ES-I3 (cell line): ENCODE measurements at regions not wholly inside any gene's neighbourhood (a gene's known extent, or its start where the extent isn't known, plus 50 kb on each side); places are given as distances from the start of the nearest gene placed in this dataset.
"Not testable (repeated sequence)": the region's sequence is repeated elsewhere in the genome, so short reads cannot be mapped to it uniquely, and the experiment has no call there.

Experiments
- H3K36me3 ChIP-seq: 2 replicates; pipeline ENCODE4 v1.6.1; 2013; ENCODE audit warnings: mild to moderate bottlenecking, low read length, control low read depth, moderate library complexity; ENCODE audit not compliant: insufficient read depth
- H3K4me1 ChIP-seq: 2 replicates; pipeline ENCODE4 v1.6.1; 2013; ENCODE audit warnings: mild to moderate bottlenecking, control low read depth, low read length; ENCODE audit not compliant: insufficient read depth
- H3K9ac ChIP-seq: 2 replicates; pipeline ENCODE4 v1.6.1; 2013; ENCODE audit warnings: low read depth, mild to moderate bottlenecking, low read length, moderate library complexity
- H3K9me3 ChIP-seq: 2 replicates; pipeline ENCODE4 v1.6.1; 2013; ENCODE audit warnings: mild to moderate bottlenecking, low read length, moderate library complexity; ENCODE audit not compliant: control insufficient read depth, insufficient read depth

DNA sequence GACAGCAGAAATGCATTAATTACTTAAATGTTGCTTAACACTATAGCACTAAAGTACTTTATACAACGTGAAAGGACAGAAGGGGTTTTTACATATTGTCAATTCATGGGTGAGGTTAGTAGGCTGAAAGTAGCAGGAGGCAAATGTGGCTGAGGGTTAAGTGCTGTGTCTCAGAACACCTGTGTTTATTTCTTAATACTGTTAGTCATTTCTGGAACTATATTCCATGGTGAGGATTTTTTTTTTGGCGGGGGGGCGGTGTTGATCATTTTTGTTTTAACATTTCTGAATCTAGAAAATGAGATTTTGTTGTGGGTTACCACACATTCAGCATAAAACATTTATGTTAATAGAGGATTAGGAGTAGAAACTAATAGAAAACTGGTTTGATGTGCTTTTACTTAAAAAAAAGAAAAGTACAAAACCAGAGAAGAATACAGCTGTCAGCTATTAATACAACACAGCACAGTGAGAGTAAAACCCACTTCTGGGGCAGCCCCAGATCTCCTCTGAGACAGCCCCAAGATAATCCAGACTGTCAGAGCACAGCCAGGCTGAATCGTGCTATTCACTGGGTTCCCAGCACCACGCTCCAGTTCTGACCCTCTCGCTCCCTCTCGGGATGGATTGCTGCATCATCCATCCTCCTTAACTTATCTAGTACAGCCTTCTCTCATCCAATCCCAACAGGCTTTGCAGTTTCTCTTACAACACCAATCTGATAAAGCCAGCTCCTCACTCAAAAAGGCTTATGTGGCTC is 307.7 kb downstream of the TUSC7 start:
- Histone ChIP-seq H3K4me1 (no peaks in the 10 kb centered on the region; the same call in 1 of the 2 replicates), H3K36me3 (no peaks in the 10 kb centered on the region)

DNA sequence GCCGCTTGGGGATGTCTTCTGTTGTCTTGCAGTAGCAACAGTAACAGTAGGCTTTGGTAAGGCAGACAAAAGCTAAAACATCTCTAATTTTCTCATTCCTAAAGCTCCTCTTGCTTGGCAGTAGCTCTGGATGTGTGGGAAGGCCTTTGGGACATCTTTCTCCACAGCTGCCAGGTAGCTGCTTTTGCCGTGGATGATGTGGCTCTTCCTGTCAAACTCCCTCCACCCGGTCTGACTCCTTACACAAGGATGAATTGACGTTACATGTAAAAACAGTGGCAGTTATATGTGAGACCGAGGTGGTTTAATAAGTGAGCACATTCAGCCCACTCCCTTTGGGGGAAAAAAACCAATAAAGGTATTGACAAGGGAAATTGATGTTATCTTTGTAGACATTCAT is 309.1 kb downstream of the TUSC7 start:
- Histone ChIP-seq H3K9ac (no peak overlapping the region), H3K9me3 (no peaks in the 10 kb centered on the region), H3K4me1 (no peaks in the 10 kb centered on the region; the same call in 1 of the 2 replicates), H3K36me3 (no peaks in the 10 kb centered on the region)

More for the DNA sequence above, 307.7 kb downstream of the TUSC7 start:
- no peak overlapping the region for H3K9ac ChIP-seq
- no peaks in the 10 kb centered on the region for H3K9me3 ChIP-seq

DNA sequence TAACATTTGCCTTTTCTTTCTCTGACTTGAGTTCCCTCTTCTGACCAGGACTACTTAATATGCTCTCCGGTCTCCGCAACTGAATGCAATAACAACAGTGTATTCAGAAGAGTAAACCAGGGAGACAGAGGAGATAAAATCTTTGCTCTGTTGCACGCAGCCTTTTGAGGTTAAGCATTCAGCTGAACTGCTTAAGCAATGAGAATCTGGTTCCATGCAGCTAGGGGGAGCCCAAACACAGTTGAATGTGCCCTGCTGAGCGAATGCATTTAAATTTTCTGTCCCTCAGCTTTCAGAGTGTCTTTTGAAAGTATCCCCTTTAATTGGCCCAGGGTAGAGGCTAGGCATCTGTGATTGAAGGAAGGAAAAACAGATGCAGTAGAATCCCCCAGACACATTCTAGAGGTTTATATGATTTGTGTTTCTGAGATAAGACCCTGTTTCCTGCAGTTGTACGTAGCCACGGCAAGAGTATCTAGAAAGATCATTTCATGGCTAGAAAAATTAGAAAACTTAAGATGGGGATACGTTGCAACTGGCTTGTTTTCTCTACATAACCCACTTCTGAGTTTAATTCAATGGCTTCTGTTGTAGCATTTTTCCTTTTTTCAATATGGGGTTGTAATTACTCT is 309.6 kb downstream of the TUSC7 start:
- Histone ChIP-seq H3K9me3 (no peaks in the 10 kb centered on the region), H3K4me1 (no peaks in the 10 kb centered on the region; the same call in 1 of the 2 replicates), H3K36me3 (no peaks in the 10 kb centered on the region), H3K9ac (no peak overlapping the region)

DNA sequence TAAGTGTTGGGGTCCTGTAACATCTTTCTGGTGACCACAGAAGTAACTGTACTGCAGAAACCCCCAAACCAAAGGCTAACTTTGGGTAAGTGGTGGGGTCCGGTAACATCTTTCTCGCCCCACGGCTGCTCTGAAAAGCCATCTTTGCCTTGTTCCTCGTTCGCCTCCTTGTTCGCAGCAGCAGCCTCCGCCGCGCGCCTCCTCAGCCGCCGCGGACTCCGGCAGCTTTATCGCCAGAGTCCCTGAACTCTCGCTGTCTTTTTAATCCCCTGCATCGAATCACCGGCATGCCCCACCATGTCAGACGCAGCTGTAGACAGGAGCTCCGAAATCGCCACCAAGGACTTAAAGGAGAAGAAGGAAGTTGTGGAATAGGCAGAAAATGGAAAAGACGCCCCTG is 316.8 kb downstream of the TUSC7 start:
- Histone ChIP-seq H3K9ac (no peak overlapping the region), H3K9me3 (peaks cover 4% of the 10 kb centered on the region; the same call in 1 of the 2 replicates), H3K36me3 (no peaks in the 10 kb centered on the region), H3K4me1 (no peaks in the 10 kb centered on the region)

DNA sequence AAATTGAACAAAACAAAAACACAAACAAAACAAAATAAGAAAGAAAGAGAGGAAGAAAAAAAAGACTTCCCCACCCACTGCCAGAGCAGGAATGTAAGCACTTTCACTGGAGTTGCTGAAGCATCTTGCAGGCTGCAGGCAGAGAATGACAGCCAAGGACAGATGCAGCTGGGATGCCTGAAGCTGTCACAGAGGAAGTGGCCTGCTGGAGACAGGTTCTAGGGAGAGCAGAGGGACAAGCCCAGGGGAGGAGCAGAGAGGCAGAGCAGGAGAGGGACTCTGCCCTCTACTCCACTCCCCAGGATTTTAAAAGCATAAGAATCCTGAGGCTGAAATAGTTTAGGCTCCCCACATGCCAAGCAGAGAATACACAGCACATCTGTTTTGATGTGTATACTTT is 326.2 kb downstream of the TUSC7 start:
- H3K9me3 ChIP-seq: peaks cover 2% of the 10 kb centered on the region; the same call in 1 of the 2 replicates
- H3K9ac ChIP-seq: no peak overlapping the region
- H3K4me1 ChIP-seq: peaks cover 16% of the 10 kb centered on the region
- no peaks in the 10 kb centered on the region for H3K36me3 ChIP-seq

DNA sequence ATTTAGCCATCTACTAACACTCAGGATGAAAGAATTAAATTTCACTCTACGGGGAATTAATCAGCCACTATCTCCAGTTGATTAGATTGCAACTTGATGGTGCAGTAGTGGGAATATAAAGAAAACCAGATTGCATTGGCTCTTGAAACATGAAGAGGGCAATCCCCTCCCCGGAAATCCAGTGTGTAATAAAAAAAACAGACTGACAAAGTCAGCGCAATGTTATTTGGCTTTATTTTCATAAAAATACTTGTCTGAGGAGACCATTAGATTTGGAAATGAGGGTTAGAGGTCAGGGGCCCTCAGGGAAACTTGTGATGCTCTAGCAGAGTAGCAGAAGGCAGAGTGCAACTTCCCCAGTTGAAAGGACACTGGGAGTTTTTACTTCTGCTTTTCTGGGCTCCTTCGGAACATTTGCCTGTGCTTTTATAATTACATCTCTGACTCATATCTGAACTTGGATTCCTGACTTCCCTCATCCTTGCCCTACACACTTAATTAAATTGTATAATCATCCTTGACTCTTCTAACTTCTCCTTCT is 326.8 kb downstream of the TUSC7 start:
- Histone ChIP-seq H3K4me1 (peaks cover 16% of the 10 kb centered on the region), H3K36me3 (no peaks in the 10 kb centered on the region), H3K9me3 (no peaks in the 10 kb centered on the region), H3K9ac (no peak overlapping the region)

DNA sequence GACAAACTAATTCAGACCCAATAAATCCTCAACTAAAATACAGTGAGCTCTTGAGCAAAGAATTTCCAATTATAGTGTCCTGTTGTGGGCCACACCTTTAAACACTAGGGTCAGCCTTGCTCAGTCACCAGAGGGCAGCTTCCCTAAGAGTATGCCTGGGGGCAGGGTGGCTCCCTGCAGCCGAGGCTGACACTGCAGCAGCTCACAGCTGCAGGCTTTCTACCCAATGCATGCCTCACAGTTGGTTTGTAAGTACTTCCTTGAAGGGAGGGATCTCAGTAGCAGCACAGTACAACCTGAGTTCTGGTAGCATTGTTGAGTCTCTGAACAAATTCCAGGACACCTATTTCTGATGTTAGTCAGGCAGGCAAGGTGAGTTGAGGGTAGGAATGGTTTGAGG is 335.6 kb downstream of the TUSC7 start:
- Histone ChIP-seq H3K9ac (no peak overlapping the region), H3K36me3 (no peaks in the 10 kb centered on the region), H3K9me3 (no peaks in the 10 kb centered on the region), H3K4me1 (peaks cover 5% of the 10 kb centered on the region)

DNA sequence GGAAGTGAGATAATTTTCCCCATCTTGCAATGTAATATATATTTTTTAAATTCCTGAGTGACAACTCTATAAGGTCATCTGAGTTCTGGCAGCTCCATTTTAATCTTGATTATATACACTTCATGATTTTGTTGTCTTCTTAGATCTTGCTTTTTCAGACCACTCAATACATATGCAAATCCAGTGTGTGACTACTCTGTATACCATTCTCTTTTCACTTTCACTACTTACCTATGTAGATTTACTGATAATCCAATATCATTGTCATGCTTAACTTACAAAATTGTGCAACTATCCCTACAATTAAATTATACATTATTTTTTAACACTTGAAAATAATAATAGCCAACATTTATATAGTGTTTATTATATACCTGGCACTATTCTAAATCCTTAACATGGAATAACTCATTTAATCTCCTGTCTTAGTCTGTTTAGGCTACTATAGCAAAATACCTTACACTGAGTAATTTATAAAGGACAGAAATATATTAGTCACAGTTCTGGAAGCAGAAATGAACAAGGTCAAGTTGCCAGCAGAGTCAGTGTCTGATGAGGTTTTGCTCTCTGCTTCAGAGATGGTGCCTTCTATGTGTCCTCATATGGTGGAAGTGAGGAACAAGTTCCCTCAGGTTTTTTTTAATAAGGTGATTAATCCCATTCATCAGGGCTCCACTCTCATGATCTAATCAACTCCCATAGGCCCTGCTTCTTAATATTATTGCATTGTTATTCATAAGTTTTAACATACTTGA is 338.5 kb downstream of the TUSC7 start:
- Histone ChIP-seq H3K4me1 (peaks cover 5% of the 10 kb centered on the region), H3K9ac (no peak overlapping the region), H3K36me3 (no peaks in the 10 kb centered on the region), H3K9me3 (no peaks in the 10 kb centered on the region; the same call in none of the 2 replicates)

DNA sequence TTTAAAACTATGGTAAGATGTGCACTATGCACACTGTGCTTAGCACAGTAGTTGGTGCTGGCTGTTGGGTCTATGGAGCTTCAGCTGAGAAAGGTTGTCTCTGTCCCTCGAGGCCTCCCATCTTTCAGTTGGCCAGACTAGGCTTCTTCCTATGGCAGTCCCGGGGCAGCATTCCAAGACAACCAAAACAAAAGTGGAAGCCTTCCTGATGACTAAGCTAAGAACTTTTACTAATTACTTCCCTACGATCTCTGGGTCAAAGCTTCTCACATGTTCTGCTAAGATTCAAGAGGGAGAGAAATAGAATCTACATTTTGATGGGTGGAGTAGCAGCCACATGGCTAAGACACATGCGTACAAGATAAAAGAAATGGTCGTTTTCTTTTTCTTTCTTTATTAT is 342.8 kb downstream of the TUSC7 start:
- no peaks in the 10 kb centered on the region for H3K36me3 ChIP-seq
- H3K9me3 ChIP-seq: no peaks in the 10 kb centered on the region; the same call in none of the 2 replicates
- no peaks in the 10 kb centered on the region; the same call in 1 of the 2 replicates for H3K4me1 ChIP-seq
- no peak overlapping the region for H3K9ac ChIP-seq

DNA sequence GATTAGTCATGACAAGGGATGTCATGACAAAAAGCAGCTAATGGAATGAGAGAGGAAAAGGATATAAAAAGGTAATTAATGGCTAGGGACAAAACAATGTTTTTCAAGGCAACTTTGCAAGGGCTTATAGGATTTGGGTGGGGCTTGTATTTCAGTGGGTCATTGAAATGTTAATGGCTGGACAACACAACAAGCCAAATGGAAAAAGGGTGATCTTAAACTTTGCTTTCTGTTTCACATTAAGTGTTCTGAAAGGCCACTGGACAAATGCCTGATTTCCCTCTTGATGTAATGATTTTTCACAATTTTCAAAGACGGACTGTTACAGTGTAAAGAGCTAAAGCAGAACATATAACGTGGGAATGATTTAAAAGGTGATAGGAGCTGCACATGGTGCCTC is 345.0 kb downstream of the TUSC7 start:
- H3K4me1 ChIP-seq: peaks cover 4% of the 10 kb centered on the region
- H3K36me3 ChIP-seq: no peaks in the 10 kb centered on the region
- no peak overlapping the region for H3K9ac ChIP-seq
- no peaks in the 10 kb centered on the region; the same call in none of the 2 replicates for H3K9me3 ChIP-seq

DNA sequence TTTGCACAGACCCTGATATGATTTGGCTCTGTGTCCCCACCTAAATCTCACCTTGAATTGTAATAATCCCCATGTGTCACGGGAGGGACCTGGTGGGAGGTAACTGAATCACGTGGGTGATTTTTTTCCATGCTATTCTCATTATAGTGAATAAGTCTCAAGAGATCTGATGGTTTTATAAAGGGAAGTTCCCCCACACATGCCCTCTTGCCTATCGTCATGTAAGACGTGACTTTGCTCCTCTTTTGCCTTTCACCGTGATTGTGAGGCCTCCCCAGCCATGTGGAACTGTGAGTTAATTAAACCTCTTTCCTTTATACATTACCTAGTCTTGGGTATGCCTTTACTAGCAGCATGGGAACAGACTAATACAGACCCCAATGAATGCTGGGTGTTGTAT is 347.4 kb downstream of the TUSC7 start:
- not testable (repeated sequence) for H3K36me3 ChIP-seq, H3K9ac ChIP-seq, H3K9me3 ChIP-seq, H3K4me1 ChIP-seq

DNA sequence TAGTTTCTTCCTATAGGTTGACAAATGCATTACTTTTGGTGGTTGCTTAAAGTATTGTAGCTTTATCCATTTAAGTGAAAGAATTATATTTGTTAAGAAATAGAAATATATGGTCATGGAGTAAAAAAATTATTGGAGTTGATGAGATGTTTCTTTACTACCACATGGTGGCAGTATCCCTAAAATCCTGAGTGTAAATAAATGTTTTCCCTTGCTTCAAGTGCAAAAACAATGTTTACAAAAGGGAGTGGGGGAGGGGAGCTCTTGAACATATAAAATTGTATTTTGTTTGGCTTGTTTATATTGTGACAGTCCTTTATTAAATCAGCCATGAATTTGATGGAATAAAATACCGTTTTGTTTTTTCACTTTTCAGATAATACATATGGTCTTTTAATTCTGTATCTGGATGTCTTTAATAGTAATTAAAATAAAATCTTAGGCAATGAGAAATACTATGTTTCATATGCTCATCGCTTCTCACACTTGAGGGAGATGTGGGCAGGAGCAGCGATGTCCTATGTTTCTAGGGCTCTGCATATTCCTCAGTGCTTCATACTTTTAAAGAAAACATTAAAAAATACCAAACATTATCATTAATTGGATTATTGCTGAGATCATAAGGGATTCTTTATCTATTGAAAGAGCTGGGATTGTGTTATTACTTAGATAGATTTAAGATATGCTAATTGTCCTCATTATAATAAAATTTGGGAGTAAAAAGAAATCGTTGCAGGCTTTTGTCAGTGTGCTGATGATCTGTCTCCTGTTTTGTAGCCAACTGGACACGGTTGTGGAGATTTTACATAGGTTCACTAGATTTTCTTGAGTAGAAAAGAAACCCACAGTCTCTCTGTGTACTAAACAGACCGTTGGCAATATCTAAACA is 349.7 kb downstream of the TUSC7 start:
- Histone ChIP-seq H3K9ac (no peak overlapping the region), H3K36me3 (no peaks in the 10 kb centered on the region), H3K4me1 (peaks cover 8% of the 10 kb centered on the region), H3K9me3 (no peaks in the 10 kb centered on the region)

DNA sequence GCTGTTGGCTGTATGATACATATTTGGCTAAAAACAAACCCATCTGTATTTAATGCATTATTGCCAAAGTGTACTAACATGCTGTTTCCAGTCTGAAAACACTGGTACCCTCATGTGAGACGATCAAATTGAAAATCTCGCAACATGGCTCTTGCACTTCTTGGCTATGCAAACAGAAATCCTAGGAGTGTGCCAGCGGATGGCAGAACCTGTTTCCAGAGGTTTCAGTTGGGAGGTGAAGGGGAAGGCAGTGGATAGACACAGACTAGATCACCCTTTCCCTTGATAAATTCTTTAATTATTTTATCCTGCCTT is 350.3 kb downstream of the TUSC7 start:
- no peak overlapping the region for H3K9ac ChIP-seq
- peaks cover 8% of the 10 kb centered on the region for H3K4me1 ChIP-seq
- no peaks in the 10 kb centered on the region for H3K9me3 ChIP-seq
- no peaks in the 10 kb centered on the region for H3K36me3 ChIP-seq

DNA sequence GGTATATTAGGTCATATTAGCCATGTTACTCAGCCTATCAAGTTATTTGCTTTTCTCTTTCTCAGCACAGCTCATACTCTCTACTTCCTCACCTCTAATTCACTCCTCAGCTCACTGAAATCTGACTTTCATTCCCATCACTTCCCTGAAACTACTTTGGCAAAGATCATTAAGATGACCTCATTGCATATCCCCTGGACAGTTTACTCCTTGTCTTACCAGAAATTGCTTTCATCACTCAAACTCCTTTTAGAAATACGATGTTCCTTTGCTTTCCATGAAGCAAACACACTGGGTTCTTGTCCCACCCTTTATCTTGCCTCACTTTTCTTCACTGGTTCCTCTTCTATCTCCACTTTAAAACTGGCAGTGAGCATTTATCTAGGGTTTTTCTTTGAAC is 354.4 kb downstream of the TUSC7 start:
- Histone ChIP-seq H3K9ac (no peak overlapping the region), H3K9me3 (no peaks in the 10 kb centered on the region), H3K36me3 (no peaks in the 10 kb centered on the region), H3K4me1 (peaks cover 8% of the 10 kb centered on the region)
